Amniotic epithelial cell (primary cell): ENCODE measurements at regions not wholly inside any gene's neighbourhood (a gene's known extent, or its start where the extent isn't known, plus 50 kb on each side); places are given as distances from the start of the nearest gene placed in this dataset.

Source experiments
- DNase-seq: peaks from one replicate; pipeline ENCODE4 v3.0.0-alpha.2; 2010; ENCODE audit warnings: low read depth

DNA sequence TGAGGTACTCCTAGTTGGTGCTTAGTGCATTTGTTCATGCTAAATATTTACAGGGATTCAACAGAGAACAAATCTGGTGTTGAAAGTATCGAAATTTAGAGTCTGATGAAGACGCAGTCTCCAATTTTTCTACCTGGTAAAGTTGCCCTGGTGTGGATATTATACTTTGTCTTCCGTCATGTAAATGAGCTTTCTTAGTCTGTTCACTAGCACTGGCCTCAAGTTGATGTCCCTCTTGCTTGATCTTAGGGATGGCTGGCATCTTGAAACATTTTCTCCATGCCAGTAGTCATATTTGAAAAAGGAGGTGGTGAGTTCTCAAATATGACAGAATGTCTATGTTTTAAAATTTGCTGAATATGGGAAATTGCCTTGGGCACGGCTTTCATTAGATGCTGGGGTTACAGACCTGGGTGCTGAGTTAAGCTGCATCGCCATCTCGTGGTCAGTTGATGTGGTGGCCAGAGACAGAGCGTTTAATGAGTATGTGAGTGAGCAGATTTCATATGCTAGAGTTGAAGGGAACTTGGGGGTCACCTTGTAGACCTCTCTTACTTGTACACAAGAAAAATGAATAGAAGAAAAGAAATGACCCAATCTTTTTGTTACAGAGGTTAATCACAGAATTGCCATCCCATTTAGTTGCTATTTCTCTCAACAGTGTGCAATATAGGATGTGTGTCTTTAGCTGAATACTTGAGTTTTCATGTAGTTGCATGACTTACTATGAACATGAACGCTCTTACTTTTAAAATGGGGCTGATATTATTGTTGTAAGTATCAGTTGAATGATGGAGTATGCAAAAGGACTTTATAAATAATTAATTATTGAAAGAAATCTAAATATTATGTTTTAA, 172.8 kb upstream of the DCN start:
- peak; percentile 74 for DNase-seq

DNA sequence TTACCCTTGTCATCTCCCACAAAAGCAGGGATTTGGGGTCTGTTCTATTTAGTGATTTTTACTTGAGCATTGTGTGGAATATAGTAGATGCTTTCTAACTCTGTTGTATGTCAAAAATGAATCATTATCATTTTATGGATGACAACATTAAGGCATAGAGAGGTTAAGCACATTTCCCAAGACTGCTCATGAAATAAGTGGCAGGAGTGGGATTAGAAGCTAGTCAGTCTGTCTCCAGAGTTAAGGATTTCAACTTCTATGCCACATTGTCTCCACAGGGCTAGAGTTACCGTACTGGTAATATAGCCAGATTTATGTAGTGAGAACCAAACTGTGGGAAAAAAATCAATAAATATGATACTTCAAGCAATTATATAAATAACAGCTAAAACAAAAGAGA, 170.6 kb upstream of the DCN start:
- DNase-seq: peak; percentile 62

DNA sequence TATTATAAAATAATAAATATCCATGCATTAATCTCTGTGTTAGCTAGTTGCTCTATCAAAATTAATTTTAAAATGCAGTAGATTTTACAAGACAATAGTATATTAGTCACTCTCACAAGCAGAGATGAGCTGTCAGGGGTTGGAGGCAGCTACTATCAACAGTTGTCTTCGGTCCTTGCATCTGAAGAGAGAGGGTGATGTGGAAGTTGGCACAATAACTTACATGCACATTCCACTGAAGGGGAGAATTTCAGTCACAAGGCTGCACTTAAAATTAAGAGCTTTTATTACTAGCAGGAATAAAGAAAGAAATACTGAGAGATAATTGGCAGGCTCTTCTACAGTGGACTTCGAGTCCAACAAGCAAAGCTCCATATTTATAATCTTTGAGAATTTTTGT, 166.9 kb upstream of the DCN start:
- DNase-seq: no peak

DNA sequence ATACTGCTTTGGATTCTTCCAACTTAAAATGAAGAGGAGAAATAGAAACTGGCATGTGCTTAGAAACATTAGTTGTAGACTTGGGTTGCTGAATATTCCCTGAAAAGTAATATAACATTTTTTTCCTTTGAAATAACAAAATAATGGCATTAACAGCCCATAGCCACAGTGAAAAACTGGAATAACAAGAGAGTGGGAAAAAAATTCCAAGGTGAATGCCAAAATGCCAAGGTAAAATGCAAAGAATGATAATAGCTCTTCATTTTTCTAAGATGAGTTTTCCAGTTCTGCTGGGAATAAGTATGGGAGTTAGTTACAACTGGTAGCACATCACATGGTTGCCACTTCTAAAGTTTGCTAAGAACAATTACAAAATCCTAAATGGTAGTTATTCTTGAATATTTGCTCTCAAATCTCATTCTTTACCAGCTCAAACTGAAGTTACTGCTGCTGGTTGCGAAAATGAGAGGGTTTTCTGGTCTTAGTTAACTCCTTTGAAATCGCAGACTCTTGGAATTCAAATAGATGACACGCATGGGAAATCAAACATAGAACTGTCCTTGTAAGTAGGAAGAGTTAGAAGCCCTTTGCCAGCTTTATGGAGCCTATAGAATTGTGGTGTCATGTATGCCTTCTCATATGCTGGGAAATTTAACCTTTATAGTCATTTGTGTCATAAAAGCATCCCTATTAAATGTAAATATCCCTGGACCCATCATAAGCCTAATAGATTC, 165.0 kb upstream of the DCN start:
- DNase-seq: no peak

DNA sequence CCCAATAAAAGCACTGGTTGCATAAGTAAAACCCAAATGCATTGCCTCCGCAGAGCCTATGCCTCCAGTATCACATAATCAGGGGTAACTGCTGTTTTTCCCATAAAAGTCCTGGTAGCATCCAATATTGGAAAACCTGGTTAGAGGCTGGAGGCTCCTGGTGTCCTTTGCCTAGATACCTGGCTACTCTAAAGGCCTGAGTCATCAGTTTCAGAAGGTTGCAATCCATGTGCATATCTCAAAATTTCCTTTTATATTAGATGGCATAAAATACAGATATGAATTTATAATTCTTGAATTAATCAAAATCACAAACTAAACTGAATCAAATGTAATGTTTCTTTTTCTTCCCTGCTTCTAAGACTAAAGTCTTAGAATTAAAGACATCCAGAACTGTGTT, 164.2 kb upstream of the DCN start:
- DNase-seq: no peak

DNA sequence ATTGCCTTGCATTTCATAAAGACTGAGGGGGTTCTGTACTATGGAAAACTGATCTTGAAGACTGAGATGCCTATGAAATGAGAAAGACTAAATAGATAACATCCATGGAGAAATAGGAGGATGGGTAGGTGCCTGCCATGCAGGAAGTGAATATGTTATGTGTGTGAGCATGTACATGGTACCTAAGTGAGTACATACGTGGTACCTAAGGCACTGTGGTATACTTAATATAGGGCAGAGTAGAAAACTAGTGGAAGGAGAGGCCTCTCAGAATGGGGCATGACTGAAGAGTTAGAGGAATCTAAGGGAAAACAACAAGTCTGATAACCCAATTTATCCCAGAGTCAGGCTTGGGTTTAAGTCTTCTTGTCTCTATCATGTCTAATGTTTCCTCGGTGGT, 161.8 kb upstream of the DCN start:
- no peak for DNase-seq

DNA sequence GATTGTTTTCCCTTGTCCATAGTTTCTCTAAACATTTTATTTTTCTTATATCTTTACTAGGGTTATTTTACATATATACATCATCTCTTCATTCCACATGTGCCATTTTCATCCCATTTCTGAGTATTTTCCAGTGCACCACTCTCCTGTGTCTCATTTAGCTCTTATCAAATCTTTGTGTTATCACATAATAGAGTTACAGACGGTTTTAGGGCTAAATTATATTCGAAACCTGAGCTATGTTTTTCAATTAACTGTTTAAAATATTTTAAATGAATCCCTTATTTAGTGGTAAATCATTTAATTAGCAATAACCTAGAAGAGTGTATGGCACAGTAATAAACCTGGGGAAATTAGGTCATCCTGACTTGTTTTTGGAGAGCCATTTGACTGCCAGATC, 160.4 kb upstream of the DCN start:
- DNase-seq: no peak

DNA sequence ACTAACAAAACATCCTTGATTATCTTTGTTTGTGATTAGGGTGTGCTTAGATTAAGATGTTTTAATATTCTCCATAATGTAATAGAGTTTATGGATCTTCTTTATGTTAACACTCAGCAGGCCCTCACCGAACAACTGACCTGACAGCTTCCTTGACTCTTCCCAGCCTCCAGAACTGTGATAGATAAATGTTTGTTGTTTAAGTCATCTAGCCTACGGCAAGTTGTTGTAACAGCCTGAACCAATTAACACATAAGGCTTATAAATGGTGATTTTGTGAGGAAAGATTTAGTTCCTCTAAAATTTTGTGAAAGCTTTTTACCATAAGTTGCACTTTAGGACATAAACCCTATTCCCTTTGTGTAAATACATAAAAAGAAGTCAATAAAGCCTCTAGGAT, 156.5 kb upstream of the DCN start:
- no peak for DNase-seq

DNA sequence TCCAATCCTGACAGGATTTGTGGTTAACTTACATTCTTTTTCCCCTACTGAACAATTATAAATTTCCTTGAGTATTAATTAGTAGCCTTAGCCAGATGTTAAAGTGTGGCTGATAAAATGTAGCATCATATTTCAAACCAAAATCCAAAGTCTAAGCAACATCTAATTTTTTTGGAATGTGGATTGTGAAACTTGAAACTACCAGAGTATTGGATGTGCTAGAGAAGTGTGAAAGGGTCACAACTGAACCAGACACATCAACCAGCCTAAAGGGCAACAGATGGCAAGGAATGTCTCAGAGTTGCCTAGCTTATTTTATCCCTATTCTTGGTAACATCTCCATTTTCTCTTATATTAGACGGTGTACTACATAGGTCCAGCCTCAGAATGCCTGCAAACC, 153.1 kb upstream of the DCN start:
- peak; percentile 32 for DNase-seq

DNA sequence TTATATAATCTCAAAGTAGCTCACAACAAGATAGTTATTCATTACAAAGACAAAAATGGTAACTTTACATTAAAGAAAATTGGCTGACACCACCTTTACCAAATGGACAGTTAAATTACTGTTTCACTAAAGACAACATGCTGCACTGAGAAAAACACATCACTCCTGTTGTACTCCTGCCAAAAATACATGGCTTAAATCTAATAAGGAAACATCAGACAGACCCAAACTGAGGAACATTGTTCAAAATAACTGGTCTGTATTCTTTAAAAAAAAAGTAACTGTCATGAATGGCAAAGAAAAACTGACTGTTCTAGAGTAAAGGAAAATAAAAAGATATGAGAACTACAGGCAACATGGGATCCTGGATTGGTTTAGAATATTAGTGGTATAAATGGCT, 151.3 kb upstream of the DCN start:
- no peak for DNase-seq

DNA sequence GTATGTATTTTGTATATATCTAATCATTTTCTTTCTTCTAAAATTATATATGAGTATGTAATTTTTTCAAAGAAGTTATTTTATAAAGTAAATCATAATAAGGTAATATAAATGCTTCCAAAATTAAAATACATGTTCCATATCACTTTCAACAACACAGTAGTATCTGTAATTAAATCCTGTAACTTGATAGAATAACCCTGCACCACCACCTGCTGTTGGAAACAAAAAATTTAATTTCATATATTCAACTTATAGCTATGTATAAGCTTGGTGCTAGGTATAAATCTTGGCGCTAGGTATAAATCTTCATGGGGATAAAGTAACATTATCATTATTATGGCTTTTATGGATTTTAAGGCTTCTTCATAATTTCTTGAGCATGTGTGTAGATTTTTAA, 149.7 kb upstream of the DCN start:
- peak; percentile 36 for DNase-seq

DNA sequence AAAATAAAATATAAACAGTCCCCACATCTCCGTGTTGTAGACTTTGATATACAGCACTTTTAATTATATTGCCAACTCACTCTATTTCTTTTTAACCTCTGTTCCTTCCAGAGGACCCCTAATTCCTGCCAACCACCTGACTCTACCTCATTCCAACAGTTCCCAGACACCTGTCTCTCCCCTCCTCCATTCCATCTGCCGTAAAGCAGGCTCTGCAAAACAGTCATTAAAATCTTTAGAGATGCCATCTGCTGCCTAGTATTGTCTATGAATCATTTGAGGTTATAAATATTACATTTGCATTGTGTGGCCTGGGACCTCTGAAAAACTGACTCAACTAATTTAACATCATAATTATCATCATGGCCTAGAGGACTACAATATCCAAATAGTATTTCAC, 148.8 kb upstream of the DCN start:
- no peak for DNase-seq

DNA sequence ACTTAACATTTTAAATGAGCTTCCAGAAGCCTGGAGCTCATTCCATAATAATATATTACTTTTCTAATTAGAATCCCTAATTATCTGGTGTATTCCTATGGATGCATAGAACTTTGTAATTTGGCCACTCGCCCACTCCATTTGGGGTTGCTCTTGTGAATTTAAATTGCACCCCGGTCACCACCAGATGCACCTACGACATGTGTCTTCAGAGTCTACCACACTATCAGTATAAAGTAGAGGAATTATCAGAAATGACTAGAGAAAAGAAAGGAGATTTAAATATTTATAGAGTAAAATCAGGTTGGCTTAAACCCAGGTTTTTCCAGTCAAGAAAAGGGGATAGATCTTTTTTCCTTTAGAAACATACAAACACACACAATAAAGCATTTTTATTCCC, 145.8 kb upstream of the DCN start:
- no peak for DNase-seq

DNA sequence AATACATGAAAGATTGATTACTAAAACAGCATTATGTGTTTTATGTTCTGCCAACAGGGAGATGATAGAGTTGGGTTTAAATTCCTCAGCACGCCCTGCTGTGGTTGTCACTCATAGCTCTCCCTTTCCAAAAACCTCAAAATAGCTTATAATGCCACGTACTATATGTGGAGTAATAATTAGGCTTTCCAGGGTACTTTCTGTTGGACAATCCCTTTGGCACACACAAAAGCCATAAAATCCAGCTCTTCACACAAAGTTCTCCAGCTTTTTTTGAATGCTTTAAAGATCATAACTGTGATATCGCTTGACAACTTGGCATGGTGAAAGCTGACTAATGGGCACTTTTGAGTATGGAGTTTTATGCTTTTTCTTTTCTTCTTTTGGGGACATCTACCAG, 145.3 kb upstream of the DCN start:
- DNase-seq: peak; percentile 80

DNA sequence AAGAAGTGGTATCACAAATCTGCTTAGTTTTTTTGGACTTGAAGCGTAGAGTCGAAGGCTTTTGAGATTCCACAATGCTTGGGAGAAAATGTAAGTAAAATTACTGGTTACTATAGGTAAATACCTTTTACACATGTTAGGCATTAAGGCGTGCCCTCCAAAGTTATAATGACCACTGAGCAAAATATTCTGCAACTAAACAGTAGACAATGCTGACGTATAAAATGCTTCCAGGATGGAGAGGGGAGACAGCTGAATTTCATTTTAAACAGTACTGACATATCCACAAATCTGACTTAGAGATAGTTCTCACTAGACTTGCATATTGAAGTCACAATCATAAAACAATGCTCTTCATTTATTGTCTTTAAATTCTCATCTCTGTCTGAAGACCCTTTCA, 144.5 kb upstream of the DCN start:
- DNase-seq: no peak

DNA sequence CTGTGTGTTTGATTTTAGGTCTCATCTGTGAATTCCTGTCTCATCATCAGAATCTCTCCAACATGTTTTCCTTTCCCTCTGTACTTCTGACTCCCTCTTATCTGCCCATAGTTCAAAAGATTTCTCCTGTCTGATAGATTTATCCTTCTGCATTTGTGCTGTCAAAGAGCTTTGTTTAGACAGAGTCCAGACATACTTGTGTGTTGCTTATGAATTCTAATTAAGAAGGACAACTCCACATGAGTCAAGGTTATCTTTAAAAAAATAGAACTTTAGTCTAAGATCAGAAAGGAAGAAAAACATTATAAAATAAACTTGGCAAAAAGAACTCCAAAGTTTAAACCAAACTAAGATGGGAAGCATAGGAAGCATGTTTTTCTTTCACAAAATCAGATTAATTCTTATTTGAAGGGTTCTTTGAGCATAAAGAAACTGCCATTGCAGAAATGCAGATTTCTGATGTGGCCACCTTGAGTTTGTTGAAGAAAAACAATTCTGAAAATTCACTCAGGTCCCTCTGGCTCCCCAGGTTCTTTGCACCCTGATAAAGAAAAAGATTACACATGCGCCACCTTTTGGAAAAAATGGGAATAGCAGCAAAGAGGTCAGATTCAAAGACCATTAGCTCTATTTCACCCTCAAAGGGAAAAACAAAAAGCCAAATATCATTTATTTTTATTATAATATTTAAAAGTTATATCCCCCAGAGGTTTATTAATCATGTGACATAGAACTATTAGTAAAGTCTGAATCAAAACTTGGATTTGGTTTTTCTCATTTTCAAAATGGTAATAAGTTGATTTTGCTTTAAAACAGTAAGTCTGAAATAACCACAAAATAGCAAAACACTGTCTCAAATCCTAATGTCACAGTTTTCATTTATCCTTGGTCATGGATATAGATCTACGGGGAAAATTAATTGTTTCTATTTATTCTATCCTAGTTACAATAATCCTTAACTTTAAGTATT, 143.7 kb upstream of the DCN start:
- peak; percentile 94 for DNase-seq

DNA sequence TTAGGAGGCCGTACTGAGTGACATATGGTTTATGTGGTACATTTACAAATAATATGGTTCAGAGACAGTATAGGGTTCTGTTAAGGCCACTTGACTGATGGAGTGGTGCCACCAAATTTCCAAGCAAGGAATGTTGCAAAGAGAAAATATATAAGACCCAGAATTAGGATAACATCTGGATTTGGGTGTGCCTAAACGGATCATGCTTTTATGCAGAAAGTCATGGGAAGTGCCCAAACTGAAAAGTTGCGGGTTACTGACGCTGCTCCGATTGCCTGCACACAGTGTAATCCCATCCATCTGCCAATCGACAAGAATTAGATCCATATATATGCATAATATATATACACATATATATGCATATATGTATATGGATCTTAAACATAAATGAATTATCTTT, 138.4 kb upstream of the DCN start:
- no peak for DNase-seq

DNA sequence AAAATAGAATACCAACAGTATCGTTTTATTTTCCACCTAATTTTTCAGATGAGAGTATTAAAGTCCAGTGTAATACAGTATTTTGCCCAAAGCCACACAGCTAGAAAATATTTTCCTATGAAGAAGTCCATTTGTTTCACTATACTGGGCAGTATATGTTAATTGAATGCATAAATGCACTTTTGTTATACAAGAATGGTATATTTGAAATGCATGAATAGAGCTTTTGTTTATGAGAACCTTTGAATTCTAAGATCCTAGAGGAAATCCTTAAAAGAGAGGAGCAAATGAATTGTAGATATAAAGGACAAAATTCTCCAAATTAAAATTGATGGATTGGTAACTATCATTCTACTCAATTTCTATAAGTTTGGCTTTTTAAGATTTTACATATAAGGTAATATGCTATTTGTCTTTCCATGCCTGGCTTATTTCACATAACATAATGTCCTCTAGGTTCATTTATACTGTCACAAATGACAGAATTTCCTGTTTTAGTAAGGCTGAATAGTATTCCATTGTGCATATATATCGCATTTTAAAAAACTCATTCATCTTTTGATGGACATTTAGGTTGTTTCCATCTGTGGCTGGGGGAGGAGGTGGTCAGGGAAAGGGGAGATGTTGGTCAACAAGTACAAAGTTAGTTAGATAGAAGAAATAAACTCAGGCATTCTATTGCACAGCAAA, 136.6 kb upstream of the DCN start:
- no peak for DNase-seq

DNA sequence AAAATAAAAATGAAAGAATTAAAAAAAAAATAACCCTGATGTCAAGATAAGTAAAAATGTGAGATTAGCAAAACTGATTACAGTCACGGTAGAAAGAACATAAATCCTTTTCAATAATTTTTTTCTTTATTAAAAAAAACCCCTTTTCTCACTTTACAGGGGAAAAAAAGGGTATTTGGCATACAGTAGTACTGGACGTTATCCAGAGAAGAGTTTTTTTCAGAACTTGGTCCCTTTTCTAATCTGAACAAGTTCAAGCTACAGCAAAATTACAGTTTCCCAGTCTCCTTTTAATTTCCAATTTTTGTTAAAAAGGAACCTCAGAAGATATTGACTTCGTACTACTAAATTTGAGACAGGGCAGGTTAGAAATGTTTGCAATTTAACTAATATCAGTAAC, 134.7 kb upstream of the DCN start:
- peak; percentile 29 for DNase-seq

DNA sequence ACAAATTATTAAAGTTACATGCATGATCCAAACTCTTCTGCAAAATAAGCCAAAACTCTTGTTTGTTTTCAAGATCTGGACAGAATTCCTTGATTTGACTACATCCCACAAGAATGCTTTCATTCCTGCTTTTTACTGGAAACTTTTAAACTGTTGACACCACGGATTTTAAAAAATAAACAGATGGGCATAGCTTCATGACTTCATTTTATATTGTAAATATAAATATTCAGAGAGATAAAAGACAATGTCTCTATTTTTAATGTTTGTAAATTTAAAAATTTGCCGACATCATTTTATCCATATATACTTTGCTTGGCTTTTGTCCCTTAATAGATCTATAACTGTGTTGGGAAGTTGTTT, 134.3 kb upstream of the DCN start:
- peak; percentile 81 for DNase-seq

DNA sequence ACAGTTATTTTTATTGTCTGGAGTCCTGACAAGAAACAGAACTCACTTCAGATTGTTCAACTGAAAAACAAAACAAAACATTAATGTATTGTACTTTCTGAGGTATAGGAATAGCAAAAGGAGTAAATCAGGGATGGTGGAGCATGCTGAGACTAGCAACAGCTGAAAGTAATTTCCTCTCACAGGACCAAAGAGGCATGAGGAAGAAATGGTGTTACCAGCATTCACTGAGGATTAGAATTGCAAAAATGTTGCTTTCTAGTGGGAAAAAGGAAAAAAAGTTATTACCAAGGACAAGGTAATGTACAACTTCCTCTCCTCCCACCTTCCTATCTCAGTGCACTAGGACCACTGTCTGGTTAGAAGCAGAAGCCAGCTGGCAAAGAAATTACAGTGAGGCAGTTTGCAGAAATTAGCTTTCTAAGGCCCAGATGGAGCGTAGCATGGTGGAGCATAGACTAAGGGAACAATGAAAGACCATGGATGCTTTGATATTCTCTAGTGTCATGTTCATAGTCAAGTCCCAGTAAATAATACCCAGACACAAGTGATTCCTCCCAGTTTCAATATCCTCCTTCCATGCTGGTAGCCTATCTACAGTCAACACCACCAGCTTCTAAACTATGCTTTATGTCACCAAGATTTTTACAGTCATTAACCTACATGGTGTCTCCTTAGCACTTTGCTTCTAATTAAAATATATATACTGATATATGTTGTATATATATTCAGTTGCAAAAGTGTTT, 133.7 kb upstream of the DCN start:
- peak; percentile 35 for DNase-seq
